H9 (cell line): ENCODE measurements at regions not wholly inside any gene's neighbourhood (a gene's known extent, or its start where the extent isn't known, plus 50 kb on each side); places are given as distances from the start of the nearest gene placed in this dataset.

ENCODE experiments used
- DNase-seq: peaks from one replicate; pipeline ENCODE4 v3.0.0-alpha.2; 2017
- H2AFZ ChIP-seq: one replicate; pipeline ENCODE4 v1.6.1; 2013; ENCODE audit warnings: mild to moderate bottlenecking, low read length, control low read depth, moderate library complexity
- H2AK5ac ChIP-seq: 2 replicates; pipeline ENCODE4 v1.6.1; 2013; ENCODE audit warnings: low read length, control low read depth, mixed read lengths; ENCODE audit not compliant: insufficient read length
- H2BK120ac ChIP-seq: one replicate; pipeline ENCODE4 v1.6.1; 2013; ENCODE audit warnings: low read depth, mild to moderate bottlenecking, low read length, control low read depth, inconsistent platforms; ENCODE audit not compliant: poor library complexity, severe bottlenecking
- H2BK12ac ChIP-seq: 2 replicates; pipeline ENCODE4 v1.6.1; 2013; ENCODE audit warnings: low read length, control low read depth, mixed read lengths, low read depth; ENCODE audit not compliant: insufficient read length
- H2BK15ac ChIP-seq: 2 replicates; pipeline ENCODE4 v1.6.1; 2013; ENCODE audit warnings: low read depth, low read length, control low read depth
- H2BK20ac ChIP-seq: one replicate; pipeline ENCODE4 v1.6.1; 2013; ENCODE audit warnings: low read depth, mild to moderate bottlenecking, low read length, control low read depth, inconsistent platforms; ENCODE audit not compliant: poor library complexity, severe bottlenecking
- H2BK5ac ChIP-seq: 2 replicates; pipeline ENCODE4 v1.6.1; 2013; ENCODE audit warnings: low read length, control low read depth, mixed read lengths; ENCODE audit not compliant: insufficient read length
- H3K14ac ChIP-seq: 2 replicates; pipeline ENCODE4 v1.6.1; 2013; ENCODE audit warnings: low read length, control low read depth; ENCODE audit not compliant: insufficient read depth
- H3K18ac ChIP-seq: 2 replicates; pipeline ENCODE4 v1.6.1; 2013; ENCODE audit warnings: low read depth, mild to moderate bottlenecking, mixed read lengths, low read length, control low read depth; ENCODE audit not compliant: insufficient read length
- H3K23ac ChIP-seq: 2 replicates; pipeline ENCODE4 v1.6.1; 2013; ENCODE audit warnings: low read length, control low read depth, mixed read lengths, low read depth; ENCODE audit not compliant: insufficient read length
- H3K23me2 ChIP-seq: 2 replicates; pipeline ENCODE4 v1.6.1; 2013; ENCODE audit warnings: low read depth, mild to moderate bottlenecking, mixed read lengths, low read length, control low read depth; ENCODE audit not compliant: insufficient read length, poor library complexity, severe bottlenecking
- H3K27ac ChIP-seq: 2 replicates; pipeline ENCODE4 v1.5.1; 2013; ENCODE audit warnings: low read length, control low read depth, mixed read lengths, low read depth; ENCODE audit not compliant: insufficient read length
- H3K27me3 ChIP-seq: 2 replicates; pipeline ENCODE4 v1.6.1; 2013; ENCODE audit warnings: low read length, control low read depth, inconsistent platforms; ENCODE audit not compliant: insufficient read depth
- H3K4ac ChIP-seq: 2 replicates; pipeline ENCODE4 v1.6.1; 2013; ENCODE audit warnings: low read depth, mild to moderate bottlenecking, control low read depth, inconsistent platforms, low read length, moderate library complexity
- H3K4me1 ChIP-seq: 2 replicates; pipeline ENCODE4 v1.6.1; 2013; ENCODE audit warnings: low read length, control low read depth, inconsistent platforms; ENCODE audit not compliant: insufficient read depth
- H3K4me2 ChIP-seq: 2 replicates; pipeline ENCODE4 v1.6.1; 2013; ENCODE audit warnings: low read length, control low read depth, mixed read lengths; ENCODE audit not compliant: insufficient read length, insufficient read depth
- H3K56ac ChIP-seq: 2 replicates; pipeline ENCODE4 v1.6.1; 2013; ENCODE audit warnings: low read depth, mild to moderate bottlenecking, mixed read lengths, low read length, control low read depth; ENCODE audit not compliant: insufficient read length
- H3K79me1 ChIP-seq: 2 replicates; pipeline ENCODE4 v1.6.1; 2013; ENCODE audit warnings: low read depth, mild to moderate bottlenecking, moderate library complexity, low read length, control low read depth, inconsistent platforms; ENCODE audit not compliant: insufficient read depth, poor library complexity, severe bottlenecking
- H3K79me2 ChIP-seq: 2 replicates; pipeline ENCODE4 v1.6.1; 2013; ENCODE audit warnings: low read length, control low read depth, inconsistent platforms; ENCODE audit not compliant: insufficient read depth
- H3K9ac ChIP-seq: 2 replicates; pipeline ENCODE4 v1.6.1; 2013; ENCODE audit warnings: low read length, control low read depth, mixed read lengths; ENCODE audit not compliant: insufficient read length; ENCODE audit errors: extremely low read depth
- H3K9me3 ChIP-seq: one replicate; pipeline ENCODE4 v1.6.1; 2013; ENCODE audit warnings: low read depth, low read length, inconsistent platforms; ENCODE audit not compliant: control insufficient read depth
- H3T11ph ChIP-seq: one replicate; pipeline ENCODE4 v1.6.1; 2013; ENCODE audit warnings: mild to moderate bottlenecking, low read length, control low read depth, inconsistent platforms
- H4K20me1 ChIP-seq: one replicate; pipeline ENCODE4 v1.6.1; 2013; ENCODE audit not compliant: control insufficient read depth, insufficient read length, insufficient read depth
- H4K5ac ChIP-seq: 2 replicates; pipeline ENCODE4 v1.6.1; 2013; ENCODE audit warnings: low read depth, mild to moderate bottlenecking, mixed read lengths, low read length, control low read depth; ENCODE audit not compliant: insufficient read length
- H4K8ac ChIP-seq: replicated peaks from 2 replicates; pipeline ENCODE4 v1.6.1; 2013; ENCODE audit warnings: low read length, control low read depth, mixed read lengths, low read depth; ENCODE audit not compliant: insufficient read length
- H4K91ac ChIP-seq: 2 replicates; pipeline ENCODE4 v1.6.1; 2013; ENCODE audit warnings: low read depth, mild to moderate bottlenecking, moderate library complexity, mixed read lengths, low read length, control low read depth; ENCODE audit not compliant: insufficient read length
- H3K27ac Mint-ChIP-seq, 3 experiments: 2 replicates in 2 of 3; 3 replicates in 1 of 3; pipeline ENCODE4 v1.8.0; 2020 to 2021; ENCODE audit warnings: mixed read lengths in 3 of 3, mild to moderate bottlenecking in 1 of 3, moderate library complexity in 1 of 3
- H3K27me3 Mint-ChIP-seq: 2 replicates; pipeline ENCODE4 v1.8.0; 2021; ENCODE audit warnings: low read depth, mild to moderate bottlenecking, moderate library complexity, mixed read lengths
- H3K36me3 Mint-ChIP-seq, 3 experiments: 2 replicates in 2 of 3; 3 replicates in 1 of 3; pipeline ENCODE4 v1.8.0; 2020 to 2021; ENCODE audit warnings: low read depth in 3 of 3, mixed read lengths in 3 of 3; ENCODE audit not compliant: insufficient read depth in 1 of 3
- H3K4me1 Mint-ChIP-seq, 2 experiments: 2 replicates each; pipeline ENCODE4 v1.8.0; 2020; ENCODE audit warnings: mixed read lengths in 2 of 2
- H3K4me3 Mint-ChIP-seq, 2 experiments: 2 replicates in 1 of 2; 3 replicates in 1 of 2; pipeline ENCODE4 v1.8.0; 2020 to 2021; ENCODE audit warnings: mild to moderate bottlenecking in 2 of 2, mixed read lengths in 2 of 2, moderate library complexity in 1 of 2
- H3K9me3 Mint-ChIP-seq, 2 experiments: 2 replicates in 1 of 2; 3 replicates in 1 of 2; pipeline ENCODE4 v1.8.0; 2020; ENCODE audit warnings: mild to moderate bottlenecking in 2 of 2, mixed read lengths in 2 of 2, moderate library complexity in 1 of 2
- WGBS: extraction: QIAGEN DNeasy Blood & Tissue Kit; methylation state at CpG from one replicate; pipeline ENCODE4 v1.1.7; 2013; ENCODE audit warnings: missing lambda C conversion rate, low lambda C conversion rate, mixed read lengths; ENCODE audit not compliant: insufficient read length; ENCODE audit errors: extremely low coverage; 5-methylcytosine and 5-hydroxymethylcytosine counted together
- TF ChIP-seq, protein P1 (sequence below): fragments of 200-600 bp; sonication (generic); conservative IDR thresholded peaks from 3 replicates; pipeline ENCODE4 v1.8.0; 2021; ENCODE audit warnings: antibody characterized with exemption, mild to moderate bottlenecking

- Histone ChIP-seq H3K9ac (no peak overlapping the region), H3K14ac (no peak overlapping the region), H3K79me1 (no peaks in the 10 kb centered on the region), H3K23ac (no peak overlapping the region), H4K91ac (no peak overlapping the region), H3K27ac (no peak overlapping the region), H2BK12ac (no peak overlapping the region), H4K20me1 (no peaks in the 10 kb centered on the region), H2BK5ac (no peak overlapping the region), H3K56ac (no peak overlapping the region), H2BK120ac (no peak overlapping the region), H2BK20ac (no peak overlapping the region), H3K23me2 (no peaks in the 10 kb centered on the region), H3K4me1 (no peaks in the 10 kb centered on the region), H2AFZ (no peak overlapping the region), H3K18ac (no peak overlapping the region), H4K5ac (no peak overlapping the region), H3K79me2 (no peaks in the 10 kb centered on the region), H3K27me3 (no peaks in the 10 kb centered on the region), H4K8ac (no peak overlapping the region), H3K9me3 (no peaks in the 10 kb centered on the region), H3K4me2 (no peak overlapping the region), H2BK15ac (no peak overlapping the region), H3K4ac (no peak overlapping the region), H3T11ph (no peak overlapping the region), H2AK5ac (no peak overlapping the region)
- Mint-ChIP-seq H3K4me3 (no peak overlapping the region), H3K27ac (no peak overlapping the region), H3K36me3 (no peaks in the 10 kb centered on the region), H3K27me3 (peaks cover 6% of the 10 kb centered on the region; the same call in 1 of the 2 replicates), H3K4me1 (peaks cover 7 to 14% of the 10 kb centered on the region in 2 experiments), H3K9me3 (peaks cover 0 to 2% of the 10 kb centered on the region in 2 experiments; a peak in 1 of 5 replicates)
- no peak for DNase-seq
- TF ChIP-seq, protein P1, sequence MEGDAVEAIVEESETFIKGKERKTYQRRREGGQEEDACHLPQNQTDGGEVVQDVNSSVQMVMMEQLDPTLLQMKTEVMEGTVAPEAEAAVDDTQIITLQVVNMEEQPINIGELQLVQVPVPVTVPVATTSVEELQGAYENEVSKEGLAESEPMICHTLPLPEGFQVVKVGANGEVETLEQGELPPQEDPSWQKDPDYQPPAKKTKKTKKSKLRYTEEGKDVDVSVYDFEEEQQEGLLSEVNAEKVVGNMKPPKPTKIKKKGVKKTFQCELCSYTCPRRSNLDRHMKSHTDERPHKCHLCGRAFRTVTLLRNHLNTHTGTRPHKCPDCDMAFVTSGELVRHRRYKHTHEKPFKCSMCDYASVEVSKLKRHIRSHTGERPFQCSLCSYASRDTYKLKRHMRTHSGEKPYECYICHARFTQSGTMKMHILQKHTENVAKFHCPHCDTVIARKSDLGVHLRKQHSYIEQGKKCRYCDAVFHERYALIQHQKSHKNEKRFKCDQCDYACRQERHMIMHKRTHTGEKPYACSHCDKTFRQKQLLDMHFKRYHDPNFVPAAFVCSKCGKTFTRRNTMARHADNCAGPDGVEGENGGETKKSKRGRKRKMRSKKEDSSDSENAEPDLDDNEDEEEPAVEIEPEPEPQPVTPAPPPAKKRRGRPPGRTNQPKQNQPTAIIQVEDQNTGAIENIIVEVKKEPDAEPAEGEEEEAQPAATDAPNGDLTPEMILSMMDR = no peak
- WGBS = no CpG with 5 or more reads among the region's 1 CpG
These were observed 68.2 kb downstream of the ABCC12 start for GRCh38 chr16:48087639-48088038.
